HepG2 (cell line): ENCODE measurements at regions not wholly inside any gene's neighbourhood (a gene's known extent, or its start where the extent isn't known, plus 50 kb on each side); places are given as distances from the start of the nearest gene placed in this dataset.

Source experiments
- ATAC-seq: fragments of 200-7000 bp; cut with Tn5 transposase; 3 replicates; pipeline ENCODE4 v1.9.1; 2020; ENCODE audit warnings: mild to moderate bottlenecking, moderate library complexity
- BruUV-seq: library from RNA; stranded (reverse); fragments of 400-500 nt; replicated peaks from 2 replicates; lab custom pipeline; 2021; lab: Mats Ljungman, UMichigan
- CTCF ChIA-PET: fragments of 300-600 bp; formaldehyde crosslinking; extraction: SDS; loops from one replicate; lab custom pipeline; 2021; ENCODE audit warnings: low total read pairs, inconsistent platforms, low intra/inter-chr PET ratio; lab: Yijun Ruan, JAX
- POLR2A ChIA-PET: fragments of 350-600 bp; sonication (Branson Sonifier 250); formaldehyde crosslinking; loops from one replicate; lab custom pipeline; 2020; ENCODE audit warnings: antibody characterized with exemption, inconsistent platforms; lab: Yijun Ruan, JAX
- DNase-seq: peaks from one replicate; pipeline ENCODE4 v3.0.0-alpha.2; 2015; ENCODE audit warnings: low spot score
- FAIRE-seq: peaks from 3 replicates; lab custom pipeline; 2011; peaks lifted over from hg19 to GRCh38; lab: Jason Lieb, UNC
- H2AFZ ChIP-seq: one replicate; pipeline ENCODE4 v1.6.1; 2011; ENCODE audit warnings: low read length, inconsistent platforms
- H3K27ac ChIP-seq: fragments of 300-600 bp; 3 replicates; pipeline ENCODE4 v1.8.0; 2011; ENCODE audit warnings: mixed run types, mild to moderate bottlenecking, mixed read lengths, low read length, inconsistent platforms; ENCODE audit not compliant: insufficient read depth; ENCODE audit errors: extremely low read length
- H3K27me3 ChIP-seq, 2 experiments: fragments of 200-600 bp in 1 of 2; 2 replicates in 1 of 2; 3 replicates in 1 of 2; pipeline versions ENCODE4 v1.6.0 to v1.8.0; 2011; ENCODE audit warnings: low read length in 2 of 2, mild to moderate bottlenecking in 2 of 2, moderate library complexity in 2 of 2, inconsistent platforms in 1 of 2; ENCODE audit not compliant: insufficient read depth in 2 of 2, control insufficient read depth in 1 of 2
- H3K36me3 ChIP-seq, 2 experiments: fragments of 200-600 bp in 1 of 2; replicated peaks in 1 of 2; 2 replicates in 1 of 2; 3 replicates in 1 of 2; pipeline versions ENCODE4 v1.5.1 to v1.8.0; 2011; ENCODE audit warnings: low read length in 2 of 2, inconsistent platforms in 1 of 2; ENCODE audit not compliant: insufficient read depth in 2 of 2, control insufficient read depth in 1 of 2
- H3K4me1 ChIP-seq: 2 replicates; pipeline ENCODE4 v1.5.1; 2012; ENCODE audit warnings: low read length, inconsistent platforms; ENCODE audit not compliant: insufficient read depth
- H3K4me2 ChIP-seq: 2 replicates; pipeline ENCODE4 v1.6.0; 2011; ENCODE audit warnings: low read depth, low read length, inconsistent platforms
- H3K4me3 ChIP-seq, 3 experiments: fragments of 200-600 bp in 1 of 3; sonication (generic), shearing (Covaris generic) in 1 of 3; replicated peaks in 1 of 3; 2 replicates each; pipeline ENCODE4 v1.5.1; 2011 to 2016; ENCODE audit warnings: low read length in 3 of 3, inconsistent platforms in 2 of 3, low read depth in 2 of 3, mild to moderate bottlenecking in 2 of 3, control low read depth in 1 of 3, mixed read lengths in 1 of 3; ENCODE audit not compliant: insufficient read depth in 1 of 3
- H3K79me2 ChIP-seq: one replicate; pipeline ENCODE4 v1.6.1; 2011; ENCODE audit warnings: low read length, inconsistent platforms; ENCODE audit not compliant: insufficient read depth
- H3K9ac ChIP-seq: 2 replicates; pipeline ENCODE4 v1.6.0; 2011; ENCODE audit warnings: mild to moderate bottlenecking, low read depth, low read length, inconsistent platforms; ENCODE audit not compliant: insufficient read depth
- H3K9me3 ChIP-seq: 2 replicates; pipeline ENCODE4 v1.5.1; 2012; ENCODE audit warnings: mild to moderate bottlenecking, low read length
- H4K20me1 ChIP-seq: 2 replicates; pipeline ENCODE4 v1.6.0; 2011; ENCODE audit warnings: inconsistent platforms, mild to moderate bottlenecking, low read length, moderate library complexity; ENCODE audit not compliant: insufficient read depth
- BCLAF1 ChIP-seq: fragments of 450-650 bp; IDR thresholded peaks from 2 replicates; pipeline ENCODE4 v1.6.1; 2017; ENCODE audit warnings: mild to moderate bottlenecking
- ZFP91 ChIP-seq: sonication (generic); formaldehyde crosslinking; IDR thresholded peaks from 2 replicates; pipeline ENCODE4 v1.9.0; 2022; ENCODE audit warnings: missing genetic modification reagents, mild to moderate bottlenecking, borderline replicate concordance
- ZFYVE20 ChIP-seq: sonication (generic); formaldehyde crosslinking; IDR thresholded peaks from 2 replicates; pipeline ENCODE4 v1.8.0; 2023; ENCODE audit warnings: low read depth, mild to moderate bottlenecking, moderate library complexity, missing genetic modification reagents, borderline replicate concordance
- WGBS: methylation state at CpG from one replicate; pipeline ENCODE4 v1.1.6; 2017; ENCODE audit warnings: low lambda C conversion rate; 5-methylcytosine and 5-hydroxymethylcytosine counted together
- in situ Hi-C: cut with HindIII; loops from 2 replicates; pipeline ENCODE4 v1.10.0; 2017; ENCODE audit warnings: low pct_unique_long_range_greater_than_20kb; ENCODE audit not compliant: extremely low pct_ligation_motif_present
- intact Hi-C: fragments of 100-400 bp; cut with micrococcal nuclease; formaldehyde crosslinking; loops from one replicate; pipeline ENCODE4 v1.10.0; 2022; ENCODE audit not compliant: unreplicated experiment

- intact Hi-C loops = no loop called here
- BruUV-seq = no TSS peak
- in situ Hi-C loops = no loop called here
- DNase-seq = no peak
- H3K79me2 ChIP-seq = no peaks in the 10 kb centered on the region
- ATAC-seq = no peak
- no peak overlapping the region for H2AFZ ChIP-seq
- no peaks in the 10 kb centered on the region for H3K36me3 ChIP-seq
- no peak overlapping the region for H3K4me3 ChIP-seq
- WGBS = 0% methylated on average over 2 of the region's 2 CpGs
- FAIRE-seq = no peak
- no peak overlapping the region for H3K9ac ChIP-seq
- no peaks in the 10 kb centered on the region for H3K27me3 ChIP-seq
- no peak overlapping the region for H3K4me2 ChIP-seq
- ChIA-PET POLR2A (no interaction called here), CTCF (no interaction called here)
- H3K9me3 ChIP-seq = peaks cover 68% of the 10 kb centered on the region
- H3K4me1 ChIP-seq = no peaks in the 10 kb centered on the region
- no peak overlapping the region for H3K27ac ChIP-seq
- TF ChIP-seq ZFYVE20 (CRISPR knock-in tag) = no peak
- TF ChIP-seq ZFP91 = no peak
- H4K20me1 ChIP-seq = no peaks in the 10 kb centered on the region
Measured at GRCh38 chrY:17235769-17236168, 644.3 kb downstream of the CDY2B start.

GRCh38 chrY:17233435-17234109, 646.4 kb downstream of the CDY2B start:
- Histone ChIP-seq H3K79me2 (no peaks in the 10 kb centered on the region), H2AFZ (no peak overlapping the region), H3K9me3 (peaks cover 69% of the 10 kb centered on the region), H3K4me2 (no peak overlapping the region), H4K20me1 (no peaks in the 10 kb centered on the region), H3K4me1 (no peaks in the 10 kb centered on the region), H3K27me3 (no peaks in the 10 kb centered on the region), H3K9ac (no peak overlapping the region), H3K36me3 (no peaks in the 10 kb centered on the region), H3K27ac (no peak overlapping the region), H3K4me3 (no peak overlapping the region)
- FAIRE-seq (no peak), DNase-seq (no peak), ATAC-seq (no peak)
- WGBS = 7% methylated on average over 3 of the region's 3 CpGs
- no TSS peak for BruUV-seq
- POLR2A ChIA-PET = no interaction called here
- intact Hi-C loops (no loop called here), in situ Hi-C loops (no loop called here)
- CTCF ChIA-PET = no interaction called here
- TF ChIP-seq BCLAF1 = no peak
